GM19455 (cell line): ENCODE measurements at regions not wholly inside any gene's neighbourhood (a gene's known extent, or its start where the extent isn't known, plus 50 kb on each side); places are given as distances from the start of the nearest gene placed in this dataset.
"Not testable (repeated sequence)": the region's sequence is repeated elsewhere in the genome, so short reads cannot be mapped to it uniquely, and the experiment has no call there.

ENCODE experiments used
- ATAC-seq: cut with Tn5 transposase; IDR thresholded peaks from one replicate; pipeline ENCODE4 v1.9.1; 2021; ENCODE audit not compliant: unreplicated experiment

DNA sequence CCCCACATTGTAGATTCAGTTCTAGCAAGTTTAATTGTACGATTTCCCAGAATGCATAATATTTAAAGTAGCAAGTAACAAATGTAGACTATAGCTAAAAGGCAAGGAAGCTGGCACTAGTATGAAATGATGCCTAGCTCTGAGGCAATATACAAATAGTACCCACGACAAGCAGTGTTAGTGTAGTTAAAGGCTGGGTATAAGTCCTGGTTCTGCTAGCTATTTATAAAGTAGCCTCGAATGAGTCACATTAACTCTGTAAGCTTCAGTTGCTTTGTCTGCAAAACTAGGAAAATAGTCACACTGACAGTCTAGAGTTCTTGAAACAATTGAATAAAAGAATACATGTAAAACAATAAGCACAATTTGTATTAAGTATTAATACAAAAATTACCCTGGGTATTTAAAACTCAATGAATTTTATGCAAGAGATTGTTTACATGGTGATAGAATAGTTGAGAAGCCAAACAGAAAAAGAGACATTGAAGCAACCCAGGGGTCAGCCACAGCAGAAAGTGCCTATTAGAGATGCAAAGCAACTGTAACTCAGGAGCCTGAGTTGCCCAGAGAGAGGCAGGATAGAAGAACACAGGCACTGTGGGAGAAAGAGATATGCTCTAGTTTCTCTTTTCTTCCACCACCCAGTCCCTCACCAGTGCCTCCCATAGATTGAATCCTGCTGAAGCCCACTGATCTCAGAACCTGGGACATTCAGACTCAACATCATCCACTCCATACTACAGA lies 949.0 kb downstream of the C4orf33 start:
- ATAC-seq = no peak

GRCh38 chr4:130053723-130054122 lies 957.8 kb downstream of the C4orf33 start:
- no peak for ATAC-seq

GRCh38 chr4:130054908-130055307 lies 959.0 kb downstream of the C4orf33 start:
- no peak for ATAC-seq

DNA sequence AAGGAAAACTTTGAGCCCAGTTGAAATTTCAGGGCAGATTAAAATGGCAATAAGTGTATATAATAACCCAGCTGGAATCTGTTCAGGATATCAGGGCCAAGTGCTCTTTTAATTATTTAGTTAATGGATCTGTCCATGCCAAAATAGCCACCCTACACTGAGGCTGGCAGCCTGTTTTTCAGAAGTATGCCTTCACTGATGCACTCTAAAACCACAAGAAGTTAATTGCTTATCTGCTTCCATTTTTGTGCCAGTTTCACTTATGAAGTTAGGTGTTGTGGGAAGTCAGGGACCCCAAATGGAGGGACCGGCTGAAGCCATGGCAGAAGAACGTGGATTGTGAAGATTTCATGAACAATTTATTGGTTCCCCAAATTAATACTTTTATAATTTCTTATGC lies 960.3 kb downstream of the C4orf33 start:
- no peak for ATAC-seq

DNA sequence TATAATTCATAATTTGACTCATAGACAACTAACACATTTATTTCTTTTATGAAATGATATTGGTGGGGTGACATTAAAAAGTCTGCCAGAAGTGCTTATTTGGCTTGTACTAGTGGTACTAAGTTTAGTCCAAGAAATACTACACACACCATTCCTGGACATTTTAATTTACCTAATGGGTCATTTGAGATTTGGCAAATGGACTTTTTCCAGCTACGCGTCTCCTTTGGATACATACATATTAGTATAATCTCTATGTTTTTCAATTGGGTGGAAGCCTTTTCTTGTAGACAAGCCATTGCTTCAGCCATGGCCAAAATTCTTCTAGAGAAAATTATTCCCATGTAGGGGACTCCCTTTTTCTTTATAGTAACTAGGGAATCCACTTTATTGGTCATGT lies 968.5 kb downstream of the C4orf33 start:
- ATAC-seq = no peak

DNA sequence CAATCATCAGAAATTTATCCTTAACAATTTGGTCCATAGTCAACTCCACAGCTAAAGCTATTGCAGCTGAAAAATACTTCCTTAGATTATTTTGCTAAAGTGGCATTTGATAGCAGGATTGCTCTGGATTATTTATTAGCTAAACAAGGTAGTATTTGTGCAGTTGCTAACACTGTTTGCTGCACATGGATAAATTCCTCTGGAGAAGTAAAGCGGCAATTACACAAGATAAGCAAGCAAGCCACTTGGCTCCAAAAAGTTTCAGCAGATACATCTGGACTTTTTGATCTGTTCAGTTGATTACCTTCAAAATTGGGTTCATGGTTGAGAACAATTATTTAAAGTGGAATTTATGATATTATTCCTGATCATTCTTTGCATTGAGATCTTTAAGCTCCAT lies 971.5 kb downstream of the C4orf33 start:
- ATAC-seq = no peak

DNA sequence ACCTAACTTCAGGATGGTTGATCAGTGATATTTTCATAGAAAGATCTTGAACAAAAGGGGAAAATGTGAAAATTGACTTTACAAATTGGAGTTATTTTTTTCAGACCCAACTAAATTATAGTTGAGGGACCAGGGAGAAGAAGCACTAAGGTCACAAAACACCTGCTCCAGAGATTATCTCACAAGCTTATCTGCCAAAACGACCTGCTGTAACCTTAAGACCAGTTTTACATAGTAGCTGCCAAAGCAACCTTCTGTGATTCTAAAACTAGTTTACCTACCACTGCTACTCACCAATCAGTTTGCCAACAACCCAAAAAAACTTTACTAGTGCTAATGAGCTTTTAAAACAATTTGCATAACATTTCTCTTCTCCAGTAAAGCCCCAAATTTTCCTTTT lies 972.1 kb downstream of the C4orf33 start:
- ATAC-seq = no peak

DNA sequence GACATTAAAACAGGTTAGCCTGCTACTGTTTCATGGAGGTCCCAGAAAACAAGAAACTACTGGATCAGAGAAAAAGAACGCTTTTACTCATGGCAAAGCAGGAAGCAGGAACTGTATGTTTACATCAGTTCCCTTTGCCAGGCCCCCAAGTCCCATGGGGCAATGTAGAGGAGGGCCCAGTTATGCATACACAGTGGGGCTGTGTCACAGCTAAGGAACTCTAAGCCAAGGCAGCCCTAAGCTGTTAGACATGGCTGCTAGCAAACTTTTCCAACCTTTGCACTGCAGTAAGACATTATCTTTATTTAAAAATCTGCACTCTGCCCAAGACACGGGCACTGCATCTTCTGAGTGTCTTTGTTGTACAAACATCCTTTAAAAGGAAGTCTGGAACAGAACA lies 975.8 kb downstream of the C4orf33 start:
- no peak for ATAC-seq

- no peak for ATAC-seq
These were observed 977.3 kb downstream of the C4orf33 start for GRCh38 chr4:130073145-130073790.

GRCh38 chr4:130074096-130074495 lies 978.1 kb downstream of the C4orf33 start:
- no peak for ATAC-seq

DNA sequence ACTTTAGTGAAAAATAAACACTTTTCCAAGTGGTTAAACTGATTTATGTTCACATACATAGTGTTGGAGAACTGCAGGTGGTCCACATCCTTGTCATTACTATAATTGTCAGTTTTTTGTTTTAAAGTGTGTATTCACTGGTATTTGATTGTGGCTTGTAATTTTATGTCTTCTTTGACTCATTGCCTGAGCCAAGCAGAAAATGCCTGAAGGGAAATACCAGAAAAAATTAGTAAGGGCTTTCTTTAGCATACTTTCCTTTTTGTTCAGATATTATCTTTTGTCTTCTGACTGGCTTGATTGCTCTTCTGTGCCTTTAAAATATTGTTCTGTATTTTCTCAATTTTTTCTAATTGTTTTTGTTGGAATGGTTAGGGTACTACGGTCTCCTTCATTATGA lies 981.3 kb downstream of the C4orf33 start:
- ATAC-seq = no peak

DNA sequence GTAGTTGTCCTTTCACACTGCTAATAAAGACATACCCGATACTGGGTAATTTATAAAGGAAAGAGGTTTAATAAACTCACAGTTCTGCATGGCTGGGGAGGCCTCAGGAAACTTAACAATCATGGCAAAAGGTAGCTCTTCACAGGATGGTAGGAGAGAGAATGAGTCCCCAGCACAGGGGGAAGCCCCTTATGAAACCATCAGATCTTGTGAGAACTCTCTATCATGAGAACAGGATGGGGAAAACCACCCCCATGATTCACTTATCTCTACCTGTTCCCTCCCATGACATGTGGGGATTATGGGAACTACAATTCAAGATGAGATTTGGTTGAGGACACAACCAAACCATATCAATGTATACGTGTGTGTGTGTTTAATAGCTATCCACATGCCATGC lies 983.1 kb downstream of the C4orf33 start:
- ATAC-seq = not testable (repeated sequence)

DNA sequence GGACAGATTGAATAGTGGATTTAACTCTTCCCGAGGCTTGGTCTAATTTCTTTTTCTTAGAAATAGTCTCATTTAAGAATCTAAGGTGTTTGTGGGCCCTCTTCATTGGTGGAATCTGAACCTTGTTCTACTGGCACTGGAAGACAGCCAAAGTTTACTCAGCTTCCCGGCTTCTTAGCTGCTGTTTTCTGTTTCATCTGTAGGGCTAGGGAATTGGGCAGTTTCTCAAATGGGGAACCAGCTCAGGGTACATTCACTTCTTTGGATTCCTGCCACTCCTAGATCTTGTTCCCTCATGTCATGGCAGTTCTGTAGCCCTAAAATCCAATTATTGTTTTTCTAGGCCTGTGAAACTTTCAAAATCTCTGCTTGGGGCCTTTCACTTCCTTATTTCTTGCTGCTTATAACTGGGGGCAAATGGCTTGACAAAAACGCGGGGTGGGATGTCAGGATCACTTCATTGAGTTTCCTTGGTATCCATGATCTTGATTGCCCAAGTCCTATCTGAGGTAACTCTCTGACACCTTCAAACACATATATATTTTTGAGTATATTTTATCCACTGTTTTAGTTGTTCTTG lies 985.0 kb downstream of the C4orf33 start:
- no peak for ATAC-seq

GRCh38 chr4:130090427-130090826 lies 994.5 kb downstream of the C4orf33 start:
- no peak for ATAC-seq

- ATAC-seq = no peak
These were observed 996.4 kb downstream of the C4orf33 start for GRCh38 chr4:130092187-130093015.

- no peak for ATAC-seq
These were observed 1003.2 kb downstream of the C4orf33 start for GRCh38 chr4:130099105-130099504.

DNA sequence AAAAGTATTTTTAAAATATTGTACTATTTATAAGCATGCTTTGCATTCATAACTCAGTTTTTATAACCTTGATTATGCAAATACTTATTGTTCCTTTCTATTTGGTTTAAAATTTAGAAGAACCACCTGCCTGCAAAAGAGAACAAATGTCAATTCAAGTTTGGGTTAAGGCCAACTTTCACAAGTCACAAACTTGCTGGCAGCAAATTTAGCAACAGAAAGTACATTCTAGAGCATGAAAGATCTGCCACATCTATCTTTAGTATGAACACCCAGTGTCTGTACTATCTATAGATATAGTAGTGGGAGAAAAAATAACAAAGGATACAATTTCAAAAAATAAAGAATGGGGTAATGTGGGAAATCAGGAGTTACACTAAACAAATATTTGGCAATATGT lies 1014.2 kb downstream of the C4orf33 start:
- ATAC-seq = no peak

GRCh38 chr4:130110770-130111169 lies 1014.8 kb downstream of the C4orf33 start:
- no peak for ATAC-seq

DNA sequence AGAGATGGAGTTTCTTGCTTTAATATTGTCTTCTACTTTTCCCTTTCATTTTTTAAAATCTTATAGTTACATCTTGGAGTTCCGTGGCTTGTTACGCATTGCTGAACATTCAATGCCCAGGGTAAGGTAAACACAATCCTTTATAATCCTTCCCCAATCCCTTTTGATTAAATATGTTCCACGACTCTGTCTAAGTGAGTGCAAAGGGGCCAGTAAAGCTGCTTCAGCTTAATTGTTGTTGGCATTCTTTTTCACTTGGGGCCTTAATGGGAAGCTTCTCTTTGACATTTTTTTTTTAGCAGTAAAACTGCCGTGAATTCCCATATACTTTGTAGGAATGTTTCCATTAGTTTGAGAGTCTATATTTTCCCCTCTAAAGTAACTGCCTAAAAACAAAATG lies 1028.1 kb downstream of the C4orf33 start:
- ATAC-seq = no peak

DNA sequence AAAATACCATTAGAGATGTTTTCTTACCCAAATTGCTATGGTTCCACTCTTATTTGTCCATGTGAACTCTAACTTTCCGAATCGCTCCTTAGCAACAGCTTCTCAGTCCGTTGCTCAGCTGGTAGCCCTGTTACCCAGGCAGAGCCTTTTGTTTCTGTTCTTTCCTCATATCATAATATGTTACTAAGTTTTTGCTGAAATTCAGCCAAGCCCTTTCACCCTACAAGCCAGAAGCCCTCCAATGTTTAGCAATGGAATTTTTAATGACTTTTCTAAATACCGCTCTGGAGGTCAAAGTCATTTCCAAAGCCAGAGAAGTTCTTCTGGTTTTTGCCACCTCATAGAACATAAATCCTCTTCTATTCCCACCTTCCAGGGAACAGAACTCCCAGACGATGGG lies 1029.5 kb downstream of the C4orf33 start:
- ATAC-seq = no peak

GRCh38 chr4:130127297-130127696 lies 1031.3 kb downstream of the C4orf33 start:
- ATAC-seq = no peak

GRCh38 chr4:130131536-130131935 lies 1035.6 kb downstream of the C4orf33 start:
- no peak for ATAC-seq
